PFSK-1 (cell line): ENCODE measurements at regions not wholly inside any gene's neighbourhood (a gene's known extent, or its start where the extent isn't known, plus 50 kb on each side); places are given as distances from the start of the nearest gene placed in this dataset.

ENCODE experiments used
- FOXP2 ChIP-seq: optimal IDR thresholded peaks from 2 replicates; pipeline ENCODE3; 2011; ENCODE audit warnings: borderline replicate concordance, control low read depth, inconsistent platforms; ENCODE audit not compliant: insufficient read depth; ENCODE audit errors: extremely low read length, extremely low read depth
- POLR2AphosphoS5 ChIP-seq: IDR thresholded peaks from 2 replicates; pipeline ENCODE4 v1.6.1; 2012; ENCODE audit warnings: low read depth, mild to moderate bottlenecking, control low read depth, low read length, moderate library complexity
- SIN3A ChIP-seq: IDR thresholded peaks from 2 replicates; pipeline ENCODE4 v1.6.1; 2012; ENCODE audit warnings: mild to moderate bottlenecking, low read length, moderate library complexity, borderline replicate concordance; ENCODE audit not compliant: insufficient read depth
- TAF1 ChIP-seq: IDR thresholded peaks from 2 replicates; pipeline ENCODE4 v1.6.1; 2012; ENCODE audit warnings: low read length, control low read depth, borderline replicate concordance; ENCODE audit not compliant: insufficient read depth
- TF ChIP-seq, protein P1 (sequence below), 2 experiments: IDR thresholded peaks; 2 replicates each; pipeline versions ENCODE4 v1.6.1 to v1.8.0; 2011 to 2012; ENCODE audit warnings: low read depth in 2 of 2, low read length in 2 of 2, control low read depth in 1 of 2, inconsistent platforms in 1 of 2, mild to moderate bottlenecking in 1 of 2, moderate library complexity in 1 of 2; ENCODE audit not compliant: insufficient read depth in 1 of 2

DNA sequence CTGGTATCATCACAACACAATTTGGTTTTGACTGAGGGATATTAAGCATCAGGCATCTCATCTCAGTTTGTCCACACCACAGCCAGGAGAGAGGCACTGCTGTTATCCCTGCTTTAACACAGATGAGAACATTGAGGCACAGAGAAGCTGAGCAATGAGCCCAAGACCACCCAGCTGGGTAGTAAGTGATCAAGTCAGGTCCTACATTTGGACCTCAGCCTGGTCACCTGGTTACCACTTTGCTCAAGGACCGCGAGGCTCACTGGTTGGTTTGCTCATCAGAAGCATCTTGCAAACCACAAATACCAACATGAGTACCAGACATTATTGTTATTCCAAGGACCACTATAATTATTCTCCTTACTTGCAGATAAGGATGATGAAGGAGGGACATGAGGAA lies 245.5 kb downstream of the CBLN1 start:
- no peak for TF ChIP-seq SIN3A
- no peak for TF ChIP-seq TAF1
- TF ChIP-seq POLR2AphosphoS5, result no peak
- TF ChIP-seq, protein P1, sequence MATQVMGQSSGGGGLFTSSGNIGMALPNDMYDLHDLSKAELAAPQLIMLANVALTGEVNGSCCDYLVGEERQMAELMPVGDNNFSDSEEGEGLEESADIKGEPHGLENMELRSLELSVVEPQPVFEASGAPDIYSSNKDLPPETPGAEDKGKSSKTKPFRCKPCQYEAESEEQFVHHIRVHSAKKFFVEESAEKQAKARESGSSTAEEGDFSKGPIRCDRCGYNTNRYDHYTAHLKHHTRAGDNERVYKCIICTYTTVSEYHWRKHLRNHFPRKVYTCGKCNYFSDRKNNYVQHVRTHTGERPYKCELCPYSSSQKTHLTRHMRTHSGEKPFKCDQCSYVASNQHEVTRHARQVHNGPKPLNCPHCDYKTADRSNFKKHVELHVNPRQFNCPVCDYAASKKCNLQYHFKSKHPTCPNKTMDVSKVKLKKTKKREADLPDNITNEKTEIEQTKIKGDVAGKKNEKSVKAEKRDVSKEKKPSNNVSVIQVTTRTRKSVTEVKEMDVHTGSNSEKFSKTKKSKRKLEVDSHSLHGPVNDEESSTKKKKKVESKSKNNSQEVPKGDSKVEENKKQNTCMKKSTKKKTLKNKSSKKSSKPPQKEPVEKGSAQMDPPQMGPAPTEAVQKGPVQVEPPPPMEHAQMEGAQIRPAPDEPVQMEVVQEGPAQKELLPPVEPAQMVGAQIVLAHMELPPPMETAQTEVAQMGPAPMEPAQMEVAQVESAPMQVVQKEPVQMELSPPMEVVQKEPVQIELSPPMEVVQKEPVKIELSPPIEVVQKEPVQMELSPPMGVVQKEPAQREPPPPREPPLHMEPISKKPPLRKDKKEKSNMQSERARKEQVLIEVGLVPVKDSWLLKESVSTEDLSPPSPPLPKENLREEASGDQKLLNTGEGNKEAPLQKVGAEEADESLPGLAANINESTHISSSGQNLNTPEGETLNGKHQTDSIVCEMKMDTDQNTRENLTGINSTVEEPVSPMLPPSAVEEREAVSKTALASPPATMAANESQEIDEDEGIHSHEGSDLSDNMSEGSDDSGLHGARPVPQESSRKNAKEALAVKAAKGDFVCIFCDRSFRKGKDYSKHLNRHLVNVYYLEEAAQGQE (IDR thresholded peaks at IDR 0.05; ENCODE audit: insufficient read depth in 1 of 2, low read depth in 2 of 2, low read length in 2 of 2), result no peak
- no peak for TF ChIP-seq FOXP2

DNA sequence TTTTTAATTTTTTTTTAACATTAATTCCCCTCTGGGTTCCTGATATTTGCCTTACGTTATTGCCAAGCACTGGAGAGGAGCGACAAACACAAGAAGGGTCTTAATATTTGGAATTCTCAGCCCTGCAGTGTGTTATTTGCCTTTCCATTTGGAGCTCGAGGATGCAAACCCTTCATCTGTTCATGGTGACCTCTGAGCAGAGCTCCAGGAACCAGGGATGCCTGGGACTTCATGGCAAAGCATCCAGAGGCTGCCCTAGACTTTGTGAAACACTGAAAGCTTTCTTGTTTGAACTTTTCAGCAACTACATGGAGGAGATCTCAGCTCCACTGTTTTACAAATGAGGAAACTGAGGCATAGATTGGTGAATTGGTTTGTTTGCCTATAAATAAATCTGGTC lies 254.2 kb downstream of the CBLN1 start:
- TF ChIP-seq SIN3A (no peak), POLR2AphosphoS5 (no peak), FOXP2 (no peak), TAF1 (no peak)
- TF ChIP-seq, protein P1 (IDR thresholded peaks at IDR 0.05; ENCODE audit: insufficient read depth in 1 of 2, low read depth in 2 of 2, low read length in 2 of 2), result no peak

DNA sequence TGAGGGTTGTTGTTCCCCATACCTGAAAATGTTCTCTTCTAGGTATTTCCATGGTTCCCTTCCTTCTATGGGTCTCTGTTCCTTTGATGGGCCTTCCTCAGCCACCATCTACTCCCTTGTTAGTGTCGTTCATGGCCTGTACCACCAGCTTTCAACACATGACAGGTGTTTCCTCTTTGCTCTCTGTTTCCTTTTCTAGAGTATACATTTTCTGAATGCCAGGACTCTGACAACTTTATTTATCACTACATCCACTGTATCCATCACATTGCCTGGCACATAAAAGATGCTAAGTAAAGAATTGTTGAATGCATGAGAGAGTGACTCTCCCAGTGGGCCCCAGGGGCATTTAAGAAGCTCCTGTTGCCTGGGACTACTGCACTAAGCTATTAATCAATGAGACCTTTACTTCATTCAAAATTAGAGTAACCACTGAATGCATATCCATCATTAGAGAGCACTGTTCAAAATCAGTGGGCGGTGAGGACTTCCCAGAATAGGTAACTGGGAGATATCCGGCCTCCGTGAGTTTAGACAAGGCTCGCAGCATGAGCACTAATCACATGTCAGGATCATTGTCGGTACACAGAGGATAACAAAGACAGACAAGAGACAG lies 255.0 kb downstream of the CBLN1 start:
- TF ChIP-seq, protein P1 (IDR thresholded peaks at IDR 0.05; ENCODE audit: insufficient read depth in 1 of 2, low read depth in 2 of 2, low read length in 2 of 2), result no peak
- no peak for TF ChIP-seq SIN3A
- no peak for TF ChIP-seq POLR2AphosphoS5
- no peak for TF ChIP-seq TAF1
- no peak for TF ChIP-seq FOXP2

DNA sequence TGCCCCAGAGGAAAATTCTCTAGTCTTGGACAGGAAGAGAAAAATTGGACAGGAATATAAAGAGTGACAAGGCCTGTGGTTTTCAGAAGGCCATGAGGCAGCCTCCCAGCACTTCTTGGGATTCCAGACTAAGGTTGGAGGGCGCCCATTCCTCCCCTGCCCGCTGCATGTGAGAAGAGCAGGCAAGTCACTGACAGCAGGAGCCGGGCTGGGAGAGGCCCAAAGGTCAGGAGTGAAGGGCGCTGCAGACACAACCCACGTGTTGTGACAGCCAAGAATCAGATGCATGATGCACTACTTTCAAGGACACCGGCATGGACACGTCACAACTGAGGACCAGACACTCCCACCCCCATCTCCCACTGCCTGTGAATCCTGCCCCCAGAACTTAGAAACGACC lies 256.7 kb downstream of the CBLN1 start:
- TF ChIP-seq FOXP2 (no peak), POLR2AphosphoS5 (no peak), TAF1 (no peak)
- TF ChIP-seq, protein P1 (IDR thresholded peaks at IDR 0.05; ENCODE audit: insufficient read depth in 1 of 2, low read depth in 2 of 2, low read length in 2 of 2), result no peak

DNA sequence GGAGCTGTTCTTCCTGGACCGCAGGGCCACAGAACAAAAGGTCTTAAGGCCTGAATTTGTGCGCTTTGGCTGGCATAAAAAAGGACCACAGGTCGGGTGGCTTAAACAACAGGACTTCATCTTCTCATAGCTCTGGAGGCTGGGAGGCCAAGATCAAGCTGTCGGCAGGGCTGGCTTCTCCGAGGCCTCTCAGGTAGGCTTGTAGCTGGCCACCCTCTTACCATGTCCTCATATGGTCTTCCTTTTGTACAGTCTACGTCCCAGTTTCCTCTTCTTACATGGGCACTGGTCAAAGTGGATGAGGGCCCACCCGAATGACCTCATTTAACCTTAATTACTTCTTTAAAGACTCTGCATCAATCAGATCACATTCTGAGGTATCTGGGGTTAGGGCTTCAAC lies 257.6 kb downstream of the CBLN1 start:
- TF ChIP-seq TAF1 (no peak), SIN3A (no peak), POLR2AphosphoS5 (no peak), FOXP2 (no peak)
- TF ChIP-seq, protein P1 (IDR thresholded peaks at IDR 0.05; ENCODE audit: insufficient read depth in 1 of 2, low read depth in 2 of 2, low read length in 2 of 2), result no peak
